NCI-H1694 treated with DMSO at 0.1 percent for 48 hours (cell line): ENCODE measurements at regions not wholly inside any gene's neighbourhood (a gene's known extent, or its start where the extent isn't known, plus 50 kb on each side); places are given as distances from the start of the nearest gene placed in this dataset.

Experiments used
- DNase-seq: peaks from one replicate; lab custom pipeline; 2025; lab: John Stamatoyannopoulos, UW

DNA sequence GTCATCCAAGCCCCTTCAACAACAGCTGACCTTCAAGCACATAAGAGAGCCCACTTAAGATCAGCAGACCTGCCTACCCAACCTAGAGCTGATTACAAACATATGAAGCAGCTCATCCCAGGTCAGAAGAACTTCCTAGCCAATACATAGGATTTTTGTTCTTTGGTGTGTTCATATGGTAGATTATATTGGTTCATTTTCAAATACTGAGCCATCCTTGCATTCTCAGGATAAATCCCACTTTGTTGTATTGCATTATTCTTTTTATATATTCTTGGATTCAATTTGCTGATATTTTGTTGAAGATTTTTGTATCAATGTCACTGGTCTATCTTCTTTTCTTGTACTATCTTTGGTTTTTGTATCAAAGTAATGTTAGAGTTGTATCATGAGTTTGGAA lies 107.3 kb upstream of the STT3B start:
- DNase-seq, result no peak

DNA sequence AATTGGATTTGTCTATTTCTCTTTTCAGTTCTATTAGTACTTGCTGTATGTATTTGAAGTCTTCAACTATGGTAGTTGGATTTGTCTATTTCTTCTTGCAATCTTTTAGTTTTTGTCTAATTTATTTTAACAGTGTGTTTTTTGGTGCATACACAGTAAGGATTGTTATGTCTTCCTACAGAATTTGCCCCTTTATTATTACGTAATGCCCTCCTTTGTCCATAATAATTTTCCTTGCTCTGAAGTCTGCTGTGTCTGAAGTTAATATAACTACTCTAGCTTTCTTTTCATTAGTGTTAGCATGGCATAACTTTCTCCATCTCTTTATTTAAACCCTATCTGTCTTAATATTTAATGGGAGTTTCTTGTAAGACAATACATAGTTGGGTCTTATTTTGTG lies 105.1 kb upstream of the STT3B start:
- no peak for DNase-seq

DNA sequence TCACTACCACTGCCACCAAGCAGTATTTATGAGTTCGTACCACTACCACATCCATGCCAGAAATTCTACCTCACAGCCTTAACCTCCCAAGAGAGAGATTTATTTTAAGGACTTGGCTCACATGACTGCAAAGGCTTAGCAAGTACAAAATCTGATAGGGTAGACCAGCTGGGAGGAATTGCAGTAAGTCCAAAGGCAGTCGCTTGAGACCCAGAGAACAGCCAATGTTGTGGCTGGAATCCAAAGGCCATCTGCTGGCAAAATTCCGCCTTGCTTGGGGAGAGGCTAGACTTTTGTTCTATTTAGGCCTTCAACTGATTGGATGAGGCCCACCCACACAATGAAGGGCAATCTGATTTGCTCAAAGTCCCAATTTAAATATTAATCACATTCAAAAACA lies 101.4 kb upstream of the STT3B start:
- DNase-seq, result no peak

DNA sequence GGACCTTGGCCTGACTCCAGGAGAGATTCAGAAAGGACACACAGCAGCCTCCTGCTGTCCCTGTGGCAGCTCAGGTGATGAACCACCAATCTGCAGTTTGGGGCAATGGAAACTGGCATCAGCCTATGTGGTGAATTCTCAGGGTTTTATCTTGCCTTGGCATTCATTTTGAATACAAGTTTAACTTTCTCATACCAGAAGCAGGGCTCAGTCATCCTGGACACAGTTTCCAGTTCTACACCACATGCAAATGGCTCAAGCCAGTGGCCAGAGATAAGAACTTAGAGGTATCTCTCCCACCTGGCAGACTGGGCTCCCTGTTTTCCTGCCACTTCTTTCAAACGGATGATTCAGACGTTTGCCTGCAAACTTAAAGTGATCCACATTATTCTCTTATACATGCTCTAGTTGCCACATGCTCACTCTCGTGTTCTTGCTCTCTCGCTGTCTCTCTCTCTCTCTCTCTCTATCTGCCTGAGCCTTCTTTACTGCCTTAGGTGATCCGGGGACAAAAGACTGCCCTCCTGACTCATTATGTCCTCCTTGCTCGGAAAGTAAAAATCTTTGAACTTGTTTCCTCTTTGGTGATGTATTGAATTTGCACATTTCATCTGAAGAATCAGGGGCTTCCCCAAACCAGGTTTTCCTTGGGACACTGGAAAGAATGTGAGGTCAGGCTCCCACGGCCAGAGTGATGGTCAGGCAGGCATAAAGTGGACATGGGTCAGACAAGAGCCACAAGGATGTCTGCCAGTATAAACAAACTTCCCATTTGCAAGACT lies 99.6 kb upstream of the STT3B start:
- no peak for DNase-seq

DNA sequence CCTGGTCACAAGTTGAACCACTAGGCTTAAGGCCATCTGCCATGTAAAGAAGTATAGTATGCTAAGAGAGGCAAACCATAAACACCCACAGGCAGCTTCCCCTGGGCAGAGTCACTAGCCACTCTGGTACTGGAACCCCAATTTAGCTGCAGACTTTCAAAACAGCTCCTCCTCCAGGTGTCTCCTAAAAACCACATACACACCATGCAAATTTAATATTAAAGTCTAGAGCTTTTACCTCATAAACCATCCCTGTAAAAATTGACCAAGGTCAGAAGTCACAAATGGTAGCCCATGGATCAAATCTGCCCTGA lies 99.1 kb upstream of the STT3B start:
- no peak for DNase-seq

DNA sequence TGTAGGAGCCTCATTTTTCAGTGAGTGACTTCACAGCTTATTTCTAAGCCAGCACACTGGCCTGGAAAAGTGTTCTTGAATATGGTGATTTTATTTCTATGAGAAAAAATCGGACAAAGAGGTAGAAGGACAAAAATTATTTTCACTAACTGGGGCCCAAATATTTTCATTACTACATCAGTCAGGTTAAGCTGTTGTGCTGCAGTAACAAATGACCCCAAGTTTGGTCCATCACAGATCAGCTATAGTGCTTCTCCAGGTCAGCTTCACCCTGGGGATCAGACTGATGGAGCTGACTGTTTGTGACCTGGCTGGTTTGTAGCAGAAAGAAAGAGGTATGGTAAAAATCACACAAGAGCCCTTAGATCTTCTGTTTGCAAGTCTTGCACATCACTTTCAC lies 97.9 kb upstream of the STT3B start:
- DNase-seq, result no peak

DNA sequence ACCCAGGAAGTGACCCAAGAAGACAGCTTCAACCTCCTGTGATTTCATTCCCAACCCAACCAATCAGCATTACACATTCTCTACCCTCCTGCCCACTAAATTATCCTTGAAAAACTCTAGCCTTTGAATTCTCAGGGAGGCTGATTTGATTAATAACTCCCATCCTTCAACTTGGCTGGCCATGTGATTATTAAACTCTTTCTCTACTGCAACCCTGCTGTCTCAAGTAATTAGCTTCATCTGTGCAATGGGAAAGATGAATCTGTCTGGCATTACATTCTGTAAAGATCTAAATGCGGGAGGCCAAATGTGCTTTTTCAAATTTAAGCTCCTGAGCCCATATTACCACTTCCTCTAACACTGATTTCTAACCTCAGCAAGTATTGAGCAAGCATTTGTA lies 95.9 kb upstream of the STT3B start:
- DNase-seq, result no peak

DNA sequence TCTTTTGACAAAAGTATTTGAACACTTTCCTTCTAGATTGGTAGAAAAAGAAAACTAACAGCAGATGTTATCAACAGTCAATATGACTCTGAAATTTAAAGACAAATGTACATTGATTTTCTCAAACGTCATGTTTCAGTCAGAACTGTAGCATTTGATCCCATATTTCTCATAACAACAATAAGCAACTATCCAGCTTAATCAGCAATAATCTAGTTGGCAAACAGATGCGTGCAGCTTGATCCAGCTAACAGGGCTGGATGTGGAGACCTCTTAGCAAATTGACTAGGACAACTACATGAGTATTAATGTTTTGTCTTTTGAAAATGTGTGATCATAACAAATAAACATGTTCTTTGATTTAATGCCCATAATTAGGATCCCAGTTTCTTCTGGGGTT lies 94.0 kb upstream of the STT3B start:
- DNase-seq, result no peak

DNA sequence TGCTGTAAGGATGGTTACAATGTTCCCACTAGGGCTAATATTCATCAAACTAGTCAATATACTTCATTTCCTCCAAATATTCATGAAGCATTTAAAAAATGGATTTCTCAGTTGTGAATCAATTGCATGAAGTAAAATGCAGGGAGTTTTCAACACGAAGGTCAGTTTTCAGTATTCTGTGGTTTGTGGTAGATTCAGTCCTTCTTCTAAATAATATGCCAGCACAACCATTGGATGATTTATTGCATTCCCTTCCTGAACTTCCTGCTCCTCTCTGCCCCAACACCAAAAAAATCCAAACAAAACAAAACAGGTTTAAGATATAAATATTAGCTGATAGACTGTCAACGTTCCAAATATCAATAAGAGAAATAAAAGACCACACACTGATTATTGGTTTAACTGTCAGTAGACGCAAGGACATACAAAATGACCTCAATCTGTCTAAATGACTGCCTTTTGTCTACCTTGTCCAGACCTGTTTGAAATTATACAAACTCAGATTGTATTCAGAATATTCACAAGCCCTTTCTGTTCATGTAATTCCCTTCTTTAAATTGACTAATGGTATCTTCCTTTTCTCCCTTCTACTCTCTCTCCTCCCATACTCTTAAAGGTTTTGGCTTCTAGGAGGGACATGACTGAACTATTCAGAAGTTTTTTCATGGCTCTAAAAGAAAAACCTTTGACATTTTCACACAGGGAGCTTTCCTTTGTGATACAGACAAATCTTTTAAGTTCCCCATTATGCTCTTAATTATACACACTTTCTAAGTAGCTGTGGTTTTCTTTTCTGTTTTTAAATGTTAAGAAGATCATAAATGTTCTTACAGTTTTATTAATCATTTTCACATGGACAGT lies 92.6 kb upstream of the STT3B start:
- no peak for DNase-seq

DNA sequence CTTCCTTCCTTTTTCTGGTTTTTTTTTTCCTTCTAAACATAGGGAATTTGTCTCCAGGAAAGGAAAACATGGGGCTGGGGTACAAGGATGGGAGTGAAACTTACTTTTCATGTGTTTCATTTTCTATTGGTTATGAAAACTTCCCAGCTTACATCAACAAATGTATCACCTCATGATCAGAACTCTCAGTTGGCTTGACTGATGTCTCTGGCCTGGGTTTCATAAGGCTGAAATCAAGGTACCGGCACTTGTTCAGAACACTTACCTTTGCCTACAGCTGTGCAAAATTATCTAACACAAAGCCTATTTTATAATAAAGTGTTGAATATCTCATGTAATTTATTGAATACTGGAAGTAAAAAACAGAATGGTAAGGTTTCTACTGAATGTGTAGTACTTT lies 91.8 kb upstream of the STT3B start:
- no peak for DNase-seq

DNA sequence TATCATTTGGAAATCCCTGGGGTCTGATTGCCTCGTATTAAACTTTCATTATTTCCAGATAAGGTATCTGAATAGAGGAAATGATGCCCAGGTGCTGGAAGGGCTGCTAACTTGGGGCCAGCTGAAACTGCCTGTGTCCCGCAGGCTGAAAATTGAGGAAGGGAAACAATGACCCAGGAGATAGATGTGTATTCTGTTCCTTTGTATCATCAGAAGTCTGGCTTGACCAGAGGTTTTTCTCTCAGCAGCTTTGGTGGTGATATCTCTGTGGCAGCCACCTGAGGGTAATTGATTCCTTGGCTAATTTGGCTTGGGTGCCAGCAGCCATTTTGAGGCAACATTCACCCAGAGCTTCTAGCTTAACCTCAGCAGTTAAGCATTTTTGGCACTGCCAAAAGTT lies 90.0 kb upstream of the STT3B start:
- DNase-seq, result no peak

DNA sequence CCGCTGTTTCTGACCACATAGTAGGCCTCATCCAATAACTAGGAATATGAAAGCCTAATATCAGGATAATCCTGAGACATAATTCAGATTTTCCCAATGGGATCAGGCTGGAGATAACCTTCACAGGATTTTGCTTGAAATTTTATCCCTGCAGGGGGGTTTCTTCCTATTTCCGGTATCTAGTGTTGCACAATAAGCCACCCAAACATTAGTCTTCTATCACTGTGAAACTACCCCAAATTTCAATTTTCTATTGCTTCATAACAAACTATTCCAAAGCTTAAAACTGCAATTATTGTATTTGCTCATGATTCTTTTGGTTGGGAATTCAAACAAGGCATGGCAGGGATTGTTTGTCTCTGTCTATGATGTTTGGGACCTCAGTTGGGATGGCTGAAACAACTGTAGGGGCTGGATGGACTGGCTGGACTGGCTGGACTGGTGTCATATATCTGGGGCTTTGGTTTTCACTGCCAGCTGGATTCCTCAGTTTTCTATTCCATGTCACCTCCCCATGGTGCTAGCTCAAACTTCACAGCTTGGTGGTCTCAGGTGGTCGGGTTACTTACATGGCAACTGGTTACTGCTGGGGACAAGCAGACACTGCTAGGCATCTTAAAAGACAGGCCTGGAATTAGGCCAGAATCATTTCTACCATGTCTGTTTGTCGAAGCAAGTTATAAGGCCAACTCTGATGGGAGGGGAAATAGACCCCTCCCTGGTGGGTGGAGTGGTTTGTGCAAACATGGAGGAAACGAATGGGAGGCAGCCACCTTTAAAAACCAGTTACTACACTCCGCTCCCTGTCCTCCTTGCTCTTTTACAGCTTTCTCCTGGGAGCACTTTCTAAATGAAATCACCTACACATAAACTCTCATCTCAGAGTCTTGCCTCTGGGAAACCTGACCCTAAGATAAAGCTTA lies 88.2 kb upstream of the STT3B start:
- DNase-seq, result no peak

DNA sequence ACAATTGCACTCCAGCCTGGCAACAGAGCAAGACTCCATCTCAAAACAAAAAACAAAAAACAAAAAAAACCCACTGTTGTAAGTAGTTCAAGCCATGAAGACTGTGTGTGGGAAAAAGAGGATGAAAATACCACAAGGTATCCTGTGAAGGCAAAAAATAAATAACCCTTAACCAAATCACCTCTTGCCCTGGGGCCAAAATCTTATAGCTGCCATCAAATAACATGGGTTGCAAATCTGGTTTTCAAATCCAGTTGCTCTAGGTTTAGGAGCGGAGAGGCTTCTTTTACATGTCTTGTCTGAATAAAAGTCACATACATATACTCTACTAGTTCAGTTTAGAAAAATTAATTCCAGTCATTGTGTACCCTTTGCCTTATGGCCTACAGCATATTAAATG lies 87.0 kb upstream of the STT3B start:
- no peak for DNase-seq

DNA sequence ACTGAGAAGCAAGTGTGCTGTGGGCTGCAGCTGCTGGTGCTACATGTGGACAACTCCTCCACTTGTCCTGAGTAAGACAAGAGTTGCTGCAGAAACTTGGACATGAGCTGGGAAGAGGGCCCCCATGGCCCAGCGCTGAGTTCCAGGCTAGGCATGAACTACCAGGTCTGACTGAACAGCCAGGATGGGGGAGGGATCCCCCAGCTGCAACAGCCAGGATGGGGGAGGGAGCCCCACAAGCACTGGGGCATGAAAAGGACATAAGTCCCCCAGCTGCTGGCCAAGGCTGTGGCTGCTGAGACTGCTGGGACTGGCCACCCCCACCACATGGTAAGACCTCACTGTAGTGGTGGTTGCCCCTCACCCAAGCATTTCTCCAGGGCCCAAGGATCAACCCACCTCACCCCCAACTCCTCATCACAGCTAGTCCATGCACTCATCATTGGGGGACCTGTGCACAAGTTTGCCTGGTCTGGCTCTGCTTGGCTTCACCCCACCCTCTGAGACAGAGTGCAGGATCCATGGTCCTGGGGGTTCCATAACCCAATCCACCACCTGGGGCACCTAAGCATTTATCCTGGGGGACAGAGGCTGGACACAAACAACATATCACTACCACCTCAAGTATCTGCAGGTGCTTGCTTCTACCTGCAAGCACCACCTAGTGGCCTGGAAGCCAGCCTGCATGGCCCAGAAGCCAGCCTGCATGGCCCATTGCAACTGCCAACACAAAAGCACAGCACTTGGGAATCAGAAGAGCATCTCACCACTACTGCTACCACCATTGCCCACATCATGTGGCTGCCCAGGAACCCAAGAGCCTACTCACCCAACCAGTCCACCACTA lies 84.5 kb upstream of the STT3B start:
- DNase-seq, result no peak

DNA sequence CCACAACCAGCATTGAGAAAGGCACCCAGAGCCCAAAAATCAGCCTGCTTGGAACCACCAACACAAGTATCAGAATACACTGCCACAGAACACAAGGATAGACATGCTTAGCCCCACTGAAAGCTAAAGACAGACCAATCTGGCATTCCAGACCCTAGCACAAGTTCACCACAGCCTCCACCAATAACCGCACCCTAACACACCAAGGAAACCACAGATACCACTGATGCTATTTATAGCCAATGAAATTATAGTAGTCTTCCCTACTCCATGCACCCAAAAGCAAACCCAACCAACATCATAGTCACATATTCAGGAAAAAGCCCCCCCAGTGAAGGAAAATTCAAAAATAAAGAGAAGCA lies 83.9 kb upstream of the STT3B start:
- DNase-seq, result no peak

DNA sequence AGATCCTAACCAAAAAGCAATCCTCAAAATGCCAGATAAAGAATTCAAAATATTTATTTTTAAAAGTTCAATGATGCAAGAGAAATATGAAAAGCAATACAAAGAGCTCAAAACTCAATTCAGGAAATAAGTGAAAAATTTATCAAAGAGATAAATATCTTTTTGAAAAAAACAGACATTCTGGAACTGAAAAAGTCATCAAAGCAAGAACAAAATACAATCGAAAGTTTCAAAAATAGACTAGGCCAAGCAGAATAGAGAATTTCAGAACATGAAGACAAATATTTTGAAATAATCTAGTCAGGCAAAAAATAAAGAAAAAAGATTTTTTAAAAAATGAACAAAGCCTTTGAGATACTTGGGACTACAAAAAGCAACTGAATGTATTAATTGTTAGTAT lies 83.4 kb upstream of the STT3B start:
- no peak for DNase-seq

DNA sequence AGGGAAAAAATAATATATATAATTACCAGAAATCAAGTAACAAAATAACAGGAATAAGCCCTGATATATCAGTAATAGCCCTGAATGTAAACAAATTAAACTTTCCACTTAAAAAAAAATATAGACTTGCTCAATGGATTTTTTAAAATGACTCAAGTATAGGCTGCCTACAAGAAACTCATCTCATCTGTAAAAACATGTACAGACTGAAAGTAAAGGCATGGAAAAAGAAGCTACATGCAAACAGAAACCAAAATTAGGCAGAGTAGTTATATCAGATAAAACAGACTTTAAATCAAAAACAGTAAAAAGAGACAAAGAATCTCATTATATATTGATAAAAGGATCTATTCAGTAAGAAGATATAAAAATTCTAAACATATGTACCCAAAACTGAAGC lies 82.4 kb upstream of the STT3B start:
- no peak for DNase-seq

DNA sequence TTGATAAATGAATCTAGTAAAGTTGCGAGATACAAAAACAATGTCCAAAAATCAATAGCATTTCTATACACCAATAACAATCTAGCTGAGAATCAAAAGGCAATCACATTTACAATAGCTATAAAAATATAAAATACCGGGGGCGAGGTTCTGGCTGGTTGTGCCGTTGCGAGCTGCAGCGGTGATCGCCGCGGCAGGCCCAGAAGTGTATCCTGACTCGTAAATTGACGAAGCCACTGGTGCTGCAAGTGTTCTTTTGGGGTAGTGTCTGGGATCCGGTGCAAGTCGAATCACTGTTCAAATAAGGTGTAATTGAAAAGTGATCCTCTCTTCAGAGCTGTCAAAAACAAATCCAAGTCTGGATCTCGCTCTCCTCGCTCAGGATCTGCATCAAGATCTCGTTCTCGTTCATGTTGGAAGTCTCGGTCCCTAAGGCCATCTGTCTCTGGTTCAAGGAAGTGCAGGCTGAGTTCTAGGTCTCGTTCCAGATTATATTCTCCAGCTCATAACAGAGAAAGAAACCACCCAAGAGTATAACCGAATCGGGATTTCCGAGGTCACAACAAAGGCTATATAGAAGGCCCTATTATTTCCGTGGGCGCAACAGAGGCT lies 80.1 kb upstream of the STT3B start:
- DNase-seq, result no peak

DNA sequence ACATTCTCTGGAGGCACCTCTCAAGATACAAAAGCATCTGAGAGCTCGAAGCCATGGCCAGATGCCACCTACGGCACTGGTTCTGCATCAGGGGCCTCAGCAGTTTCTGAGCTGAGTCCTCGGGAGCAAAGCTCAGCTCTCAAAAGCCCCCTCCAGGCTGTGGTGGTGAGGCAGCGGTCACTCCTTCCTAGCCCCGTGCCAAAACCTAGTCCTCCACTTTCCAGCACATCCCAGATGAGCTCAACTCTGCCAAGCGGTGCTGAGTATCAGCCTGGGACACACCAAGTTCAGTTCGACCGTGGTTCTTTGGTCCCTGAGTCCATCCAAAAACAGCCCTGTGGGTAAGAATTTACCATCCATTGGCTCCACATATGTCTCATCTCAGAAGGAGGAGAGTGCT lies 79.3 kb upstream of the STT3B start:
- DNase-seq, result no peak

DNA sequence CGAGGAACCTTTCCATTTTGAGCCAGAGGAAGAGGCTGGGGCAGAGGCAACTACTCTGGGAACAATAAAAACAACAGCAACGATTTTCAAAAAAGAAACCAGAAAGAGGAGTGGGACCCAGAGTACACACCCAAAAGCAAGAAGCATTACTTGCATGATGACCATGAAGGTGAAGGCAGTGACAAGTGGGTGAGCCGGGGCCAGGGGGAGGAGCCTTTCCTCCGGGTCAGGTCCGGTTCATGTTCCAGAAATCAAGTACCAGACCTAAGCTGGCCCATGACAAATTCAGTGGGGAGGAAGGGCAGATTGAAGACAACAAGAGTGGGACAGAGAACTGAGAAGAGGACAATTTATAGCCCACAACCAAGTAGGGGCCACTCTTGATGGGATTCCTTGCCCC lies 77.2 kb upstream of the STT3B start:
- no peak for DNase-seq

DNA sequence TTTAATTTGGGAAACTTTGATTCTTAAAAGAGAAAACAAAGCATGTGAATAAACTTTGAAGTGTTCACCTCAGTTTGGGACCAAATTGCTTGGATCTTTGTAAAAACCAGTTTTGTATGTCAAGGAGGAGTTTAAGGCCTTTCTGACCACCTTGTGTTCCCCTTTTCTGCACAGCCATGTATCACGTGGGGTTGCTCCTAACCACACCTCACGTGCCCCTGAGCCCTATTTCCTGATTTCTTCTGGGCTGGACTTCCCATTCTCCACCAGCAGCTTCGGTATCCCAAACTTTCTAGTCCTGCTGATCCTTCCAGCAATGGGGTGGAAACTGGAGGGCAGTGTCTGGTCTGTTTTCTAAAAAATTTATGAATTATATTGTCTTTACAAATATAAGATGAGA lies 76.4 kb upstream of the STT3B start:
- DNase-seq, result no peak
